NCI-H2196 treated with DMSO at 0.1 percent for 48 hours (cell line): ENCODE measurements at regions not wholly inside any gene's neighbourhood (a gene's known extent, or its start where the extent isn't known, plus 50 kb on each side); places are given as distances from the start of the nearest gene placed in this dataset.

ENCODE experiments used
- DNase-seq: peaks from one replicate; lab custom pipeline; 2025; ENCODE audit not compliant: unreplicated experiment; lab: John Stamatoyannopoulos, UW

GRCh38 chr15:87805117-87805820 lies 451.3 kb downstream of the NTRK3 start:
- DNase-seq: no peak

DNA sequence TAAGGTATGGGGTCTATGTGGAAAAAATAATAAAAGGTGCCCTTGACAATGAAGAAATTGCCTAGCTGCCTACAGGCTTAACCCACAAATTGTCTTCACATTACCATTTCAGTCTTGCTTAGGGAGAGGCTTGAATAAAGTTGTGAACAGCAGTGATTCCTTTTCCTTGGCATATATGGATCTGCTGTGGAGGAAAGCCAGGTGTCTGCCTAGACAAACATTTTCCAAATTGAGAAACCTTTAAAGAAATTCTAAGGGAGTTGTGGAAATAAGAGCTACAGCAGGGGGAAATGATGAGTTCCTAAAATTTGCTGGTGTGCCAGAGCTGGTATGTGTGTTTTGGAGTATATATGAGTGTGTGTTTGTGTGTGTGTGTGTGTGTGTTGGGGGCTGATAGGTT lies 452.1 kb downstream of the NTRK3 start:
- DNase-seq: no peak

GRCh38 chr15:87799838-87800237 lies 456.7 kb downstream of the NTRK3 start:
- no peak for DNase-seq

- no peak for DNase-seq
These were observed 457.1 kb downstream of the NTRK3 start for GRCh38 chr15:87799428-87799827.

DNA sequence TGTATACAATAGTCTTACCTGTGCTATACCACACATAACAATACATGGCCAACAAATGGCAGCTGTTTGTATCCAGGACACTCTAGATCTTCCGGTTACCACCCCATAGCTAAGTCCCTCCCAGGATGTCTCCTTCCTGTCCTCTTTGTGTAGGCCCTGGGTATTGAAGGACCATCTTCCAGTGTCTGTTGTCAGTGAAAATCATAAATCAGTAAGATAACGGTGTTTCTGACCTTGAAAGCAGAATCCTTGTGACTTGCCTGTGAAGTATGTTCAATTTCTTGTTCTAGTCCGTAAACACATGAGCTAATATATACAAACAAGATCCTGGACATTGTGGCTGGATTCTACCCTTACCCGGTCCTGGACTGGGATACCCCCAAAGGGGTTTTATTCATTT lies 462.8 kb downstream of the NTRK3 start:
- no peak for DNase-seq

GRCh38 chr15:87792250-87793040 lies 464.1 kb downstream of the NTRK3 start:
- DNase-seq: no peak

- no peak for DNase-seq
These were observed 474.4 kb downstream of the NTRK3 start for GRCh38 chr15:87781959-87782625.

DNA sequence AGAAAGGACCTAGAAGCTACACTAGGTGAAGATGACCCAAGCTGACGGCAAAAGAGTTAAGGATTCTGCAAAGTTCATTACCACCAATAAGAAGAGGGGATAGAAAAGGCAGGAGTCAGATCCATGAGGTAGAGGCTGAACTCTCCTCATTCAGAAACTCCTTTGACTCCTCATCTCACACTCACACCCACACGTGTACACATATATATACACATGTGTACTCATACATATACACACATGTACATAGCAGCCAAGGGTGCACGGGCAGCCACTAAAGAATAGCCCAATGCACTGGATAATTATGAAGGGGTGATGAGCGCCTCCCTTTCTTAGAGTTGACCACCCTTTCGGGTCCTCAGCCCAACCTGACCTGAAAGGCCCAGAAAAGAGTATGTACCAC lies 476.8 kb downstream of the NTRK3 start:
- no peak for DNase-seq

- no peak for DNase-seq
These were observed 478.2 kb downstream of the NTRK3 start for GRCh38 chr15:87778358-87778757.

DNA sequence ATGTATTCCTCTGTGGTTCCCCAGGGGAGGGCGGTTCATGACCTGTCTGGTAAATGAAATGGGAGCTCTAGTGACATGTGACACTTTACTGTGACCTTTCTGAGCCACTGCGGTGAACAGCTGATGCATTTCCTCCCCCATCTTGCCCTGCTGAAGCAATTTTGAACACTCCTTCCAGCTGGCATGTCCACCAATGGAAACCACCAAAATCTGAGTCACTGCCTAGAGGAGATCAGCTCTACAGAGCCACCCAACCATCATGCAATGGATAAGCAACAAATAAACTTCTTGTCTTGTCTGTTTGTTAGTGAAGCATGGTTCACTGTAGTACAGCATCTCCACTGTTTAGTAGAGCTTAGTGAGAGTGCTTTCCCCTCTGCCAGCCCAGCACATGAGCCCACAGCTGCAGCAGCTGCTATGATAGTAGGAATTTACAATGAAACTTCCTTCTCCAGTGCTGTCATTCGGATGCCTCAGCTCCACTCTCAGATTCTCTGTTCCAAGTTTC lies 479.4 kb downstream of the NTRK3 start:
- no peak for DNase-seq

DNA sequence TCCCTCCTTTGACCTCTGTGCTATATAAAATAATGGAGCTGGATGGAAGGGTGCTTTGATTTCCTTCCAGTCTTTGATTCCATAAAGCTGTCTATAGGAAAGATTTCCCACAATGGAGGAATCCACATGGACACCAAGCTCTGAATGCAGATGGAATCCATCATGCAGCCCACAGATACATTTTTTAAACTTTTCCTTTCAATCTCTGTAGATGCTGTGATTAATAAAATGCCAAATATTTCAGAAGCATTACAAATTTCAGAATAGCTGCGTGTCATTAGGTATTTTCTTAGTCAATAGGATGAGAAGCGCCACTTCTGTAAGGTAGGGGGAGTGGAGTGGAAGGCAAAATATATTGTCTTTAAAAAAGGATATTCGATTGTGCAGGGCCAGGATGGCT lies 489.0 kb downstream of the NTRK3 start:
- no peak for DNase-seq

DNA sequence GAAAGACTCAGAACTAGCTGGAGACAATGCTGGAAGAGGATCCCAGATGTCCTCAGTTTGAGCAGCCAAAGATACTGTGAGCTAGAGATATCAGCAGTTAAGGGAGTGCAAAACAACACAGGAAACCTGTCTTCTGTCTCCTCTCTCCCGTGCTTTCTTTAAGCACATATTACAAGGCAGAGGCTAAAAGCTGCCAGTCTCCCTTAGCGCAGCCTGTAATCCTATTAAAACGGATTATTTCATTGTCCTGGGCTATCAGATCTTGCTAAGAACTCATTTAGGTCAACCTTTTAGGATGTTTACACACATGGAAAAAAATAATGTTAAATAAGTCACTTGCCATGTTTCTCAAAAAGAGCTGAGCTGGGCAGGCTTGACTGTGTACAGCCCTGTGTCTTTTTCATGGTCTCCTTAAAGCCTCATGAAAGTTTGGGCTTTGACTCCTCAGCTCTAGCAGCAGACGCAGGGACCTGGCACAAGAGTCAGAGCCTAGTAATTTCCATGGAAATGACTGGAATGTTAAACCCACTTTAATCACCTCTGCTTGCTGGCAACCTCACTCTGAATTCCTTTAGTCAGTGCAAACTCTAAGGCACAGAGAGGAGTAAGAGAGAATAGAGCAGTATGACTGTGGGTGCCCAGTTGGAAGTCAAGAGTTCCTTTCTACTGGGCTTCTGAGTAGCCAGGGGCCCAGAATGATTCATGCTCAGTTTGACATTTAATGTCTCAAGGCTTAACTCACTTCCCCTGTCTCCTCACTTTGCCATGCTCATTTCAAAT lies 491.9 kb downstream of the NTRK3 start:
- no peak for DNase-seq

DNA sequence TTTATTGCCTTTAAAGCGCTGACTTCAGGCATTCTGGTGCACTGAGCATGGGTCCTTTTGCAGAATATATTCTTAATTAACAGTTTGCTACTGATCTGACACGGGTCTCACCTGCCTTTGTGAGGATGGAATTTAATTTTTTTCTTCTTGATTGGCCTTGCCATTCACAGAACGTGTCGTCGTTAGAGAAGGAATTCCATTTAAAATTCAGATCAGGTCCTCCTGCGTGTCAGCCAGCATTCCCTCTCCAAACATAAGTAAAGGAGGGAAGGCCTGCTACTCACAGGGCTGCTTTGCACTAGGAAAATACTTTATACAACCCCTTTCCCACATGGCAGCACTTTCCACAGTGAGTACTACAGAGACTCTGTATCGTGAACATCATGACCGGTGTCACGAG lies 492.7 kb downstream of the NTRK3 start:
- DNase-seq: no peak

DNA sequence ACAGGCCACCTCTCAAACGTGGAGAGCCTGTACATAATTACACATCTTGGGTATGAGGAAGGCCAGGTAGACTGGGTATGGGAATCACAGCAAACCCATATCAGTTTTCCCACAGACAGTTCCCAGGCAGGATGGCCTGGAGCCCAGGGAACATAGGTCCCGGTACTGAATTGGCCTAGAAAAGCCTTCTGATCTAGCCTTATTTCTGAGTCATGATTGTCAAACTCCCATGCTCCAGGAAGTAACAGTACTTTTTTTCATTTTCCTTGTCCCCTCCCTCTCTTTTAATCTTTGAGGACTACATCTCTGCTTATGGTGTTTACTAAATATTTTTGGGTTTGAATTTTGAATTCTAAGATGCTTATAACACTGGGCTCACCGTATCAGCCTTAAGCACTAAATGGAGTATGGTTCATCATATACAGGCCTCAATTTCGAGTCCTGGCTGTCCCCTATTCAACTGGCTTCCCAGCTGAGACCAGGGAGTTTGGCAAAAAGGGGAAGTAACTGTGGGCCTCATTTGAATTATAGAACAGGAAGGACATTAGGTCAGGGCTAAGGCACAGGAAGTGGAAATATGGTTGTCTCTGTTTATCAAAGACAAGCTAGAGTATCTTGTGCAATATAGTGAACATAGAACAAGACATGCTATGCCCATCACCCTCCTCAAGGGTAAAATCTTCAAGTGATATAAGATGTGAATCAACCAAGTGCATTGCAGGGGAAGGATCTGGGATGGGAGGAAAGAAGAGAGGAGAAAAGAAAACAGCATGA lies 494.6 kb downstream of the NTRK3 start:
- no peak for DNase-seq

- DNase-seq: no peak
These were observed 495.8 kb downstream of the NTRK3 start for GRCh38 chr15:87760547-87761314.

DNA sequence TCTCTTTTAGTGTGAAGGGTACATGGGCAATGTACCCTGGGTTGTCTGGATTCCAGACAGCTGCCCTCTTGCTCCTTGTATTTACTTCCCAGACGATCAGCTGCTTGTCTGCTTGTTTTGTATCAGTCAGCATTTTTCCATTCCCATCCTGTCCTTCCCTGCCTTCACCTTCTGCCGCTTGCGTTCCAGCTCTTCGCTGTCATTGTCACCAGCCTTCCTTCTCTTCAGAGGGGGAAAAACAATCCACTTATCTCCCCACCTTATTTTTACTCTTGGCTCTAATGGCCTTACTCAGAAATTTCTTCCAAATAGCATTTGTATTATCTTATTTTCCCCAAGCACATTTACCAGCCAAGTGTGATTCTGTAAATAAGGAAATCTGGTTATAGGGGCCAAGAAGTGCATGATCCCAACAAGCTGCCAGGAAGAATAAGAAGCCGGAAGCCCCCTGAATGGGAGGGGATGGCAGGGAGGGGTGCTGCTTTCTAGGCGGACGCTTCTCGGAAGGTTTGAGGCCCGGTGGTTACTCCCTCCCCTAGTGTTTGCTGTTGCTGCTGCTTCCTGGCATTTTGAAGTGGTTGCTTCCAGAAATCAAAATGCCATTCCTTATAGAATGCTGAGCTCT lies 497.6 kb downstream of the NTRK3 start:
- DNase-seq: no peak

DNA sequence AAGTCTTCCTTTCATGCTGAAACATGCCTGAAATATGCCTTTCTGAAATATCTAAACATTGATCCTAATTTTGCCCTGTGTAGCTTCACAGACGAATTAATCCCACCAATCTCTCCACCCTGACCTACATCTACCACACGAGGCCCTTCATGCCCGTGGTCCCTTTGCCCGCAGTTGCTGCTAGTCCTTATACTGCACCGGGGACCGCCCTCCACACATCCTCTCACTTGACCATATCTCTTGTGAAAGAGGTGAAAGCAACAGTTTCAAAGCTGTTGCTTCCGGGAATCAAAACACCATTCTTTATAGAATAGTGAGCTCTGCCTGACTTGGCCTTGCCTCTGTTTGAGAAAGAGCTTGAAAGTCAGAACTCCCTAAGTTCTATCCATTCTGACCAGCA lies 499.5 kb downstream of the NTRK3 start:
- no peak for DNase-seq

- DNase-seq: no peak
These were observed 500.5 kb downstream of the NTRK3 start for GRCh38 chr15:87756072-87756471.

DNA sequence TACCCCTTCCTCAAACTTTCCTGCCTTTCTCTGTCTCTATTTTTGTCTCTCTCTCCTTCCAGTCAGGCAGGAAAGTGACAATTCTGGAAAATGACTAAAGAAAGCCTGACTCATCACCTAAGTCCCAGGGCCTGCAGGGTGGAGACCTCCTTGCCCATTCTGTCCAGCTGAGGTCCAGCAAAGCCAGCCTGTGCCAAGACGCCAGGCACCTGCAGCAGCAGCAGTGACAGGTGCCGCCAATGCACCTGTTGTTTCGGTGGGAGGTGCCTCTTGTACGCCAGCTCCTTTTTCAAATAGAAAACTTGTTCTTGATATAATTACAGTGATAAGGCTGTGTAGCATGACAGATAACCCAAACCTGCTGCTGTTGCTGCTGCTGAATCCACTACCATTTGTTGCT lies 501.3 kb downstream of the NTRK3 start:
- DNase-seq: peak; percentile 41
